HG02642 (cell line): ENCODE measurements at regions not wholly inside any gene's neighbourhood (a gene's known extent, or its start where the extent isn't known, plus 50 kb on each side); places are given as distances from the start of the nearest gene placed in this dataset.
"Not testable (repeated sequence)": the region's sequence is repeated elsewhere in the genome, so short reads cannot be mapped to it uniquely, and the experiment has no call there.

Experiments
- ATAC-seq: cut with Tn5 transposase; IDR thresholded peaks from one replicate; pipeline ENCODE4 v1.9.1; 2021; ENCODE audit warnings: mild to moderate bottlenecking; ENCODE audit not compliant: unreplicated experiment, poor library complexity

GRCh38 chr5:2166979-2167377 lies 284.3 kb upstream of the IRX4 start:
- ATAC-seq: no peak

DNA sequence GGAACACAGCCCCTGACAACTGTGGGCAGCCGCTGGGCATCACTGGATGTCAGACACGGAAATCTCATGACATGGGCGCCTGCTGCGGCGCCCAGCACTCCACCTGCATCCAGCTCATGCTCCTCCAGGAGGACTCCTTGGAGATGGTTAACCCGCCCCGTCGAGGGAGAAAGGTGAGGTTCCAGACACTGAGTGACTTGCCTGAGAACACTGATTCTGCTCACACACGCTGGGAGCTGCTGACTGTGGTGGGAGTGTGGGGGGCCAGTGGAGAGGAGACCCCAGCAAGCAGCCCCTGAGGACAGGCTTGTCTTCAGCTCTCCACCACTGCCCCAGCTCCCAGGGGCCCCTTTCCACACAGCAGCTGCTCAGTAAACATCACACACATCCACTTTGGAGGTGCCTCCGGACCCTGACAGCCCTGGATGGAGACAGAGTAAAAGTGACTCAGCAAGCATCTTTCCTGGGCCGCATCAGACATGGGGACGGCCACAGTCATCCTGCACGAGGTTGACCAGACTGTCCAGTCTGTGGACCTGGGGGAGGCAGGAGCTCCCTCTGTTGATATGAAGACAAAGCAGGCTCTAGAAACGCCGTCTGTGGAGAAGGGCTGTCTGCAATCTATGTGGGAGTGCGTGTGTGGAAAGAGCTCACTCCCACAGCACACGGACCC lies 283.7 kb upstream of the IRX4 start:
- no peak for ATAC-seq

- no peak for ATAC-seq
These were observed 283.0 kb upstream of the IRX4 start for GRCh38 chr5:2165615-2166305.

GRCh38 chr5:2165203-2165602 lies 282.5 kb upstream of the IRX4 start:
- no peak for ATAC-seq

- no peak for ATAC-seq
These were observed 281.9 kb upstream of the IRX4 start for GRCh38 chr5:2164586-2164985.

DNA sequence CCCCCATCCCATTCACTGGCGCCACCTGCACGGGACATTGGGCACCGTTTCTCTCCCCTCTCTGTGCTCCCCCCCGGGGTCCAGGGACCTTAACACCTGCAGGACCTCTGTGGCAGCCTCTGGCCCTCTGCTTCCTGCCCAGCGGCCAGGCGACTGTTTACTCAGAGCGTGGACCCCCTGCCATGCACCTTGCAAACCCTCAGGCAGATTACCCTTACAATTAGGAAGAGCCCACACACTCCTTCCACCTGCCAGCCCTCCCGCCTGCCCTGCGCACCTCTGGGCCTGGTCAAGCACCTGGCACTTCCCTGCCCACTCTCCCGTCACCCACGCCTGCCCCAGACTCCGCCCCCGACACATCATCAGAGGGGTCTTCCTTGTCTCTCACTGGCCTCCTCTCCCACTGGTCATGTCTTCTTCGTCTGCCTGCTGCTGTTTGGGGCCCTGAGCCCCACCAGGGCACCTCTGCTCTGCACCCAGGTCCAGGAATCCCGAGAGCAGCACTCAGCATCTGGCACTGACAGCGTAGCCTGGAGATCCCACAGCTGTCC lies 281.3 kb upstream of the IRX4 start:
- no peak for ATAC-seq

- no peak for ATAC-seq
These were observed 280.5 kb upstream of the IRX4 start for GRCh38 chr5:2163060-2163856.

DNA sequence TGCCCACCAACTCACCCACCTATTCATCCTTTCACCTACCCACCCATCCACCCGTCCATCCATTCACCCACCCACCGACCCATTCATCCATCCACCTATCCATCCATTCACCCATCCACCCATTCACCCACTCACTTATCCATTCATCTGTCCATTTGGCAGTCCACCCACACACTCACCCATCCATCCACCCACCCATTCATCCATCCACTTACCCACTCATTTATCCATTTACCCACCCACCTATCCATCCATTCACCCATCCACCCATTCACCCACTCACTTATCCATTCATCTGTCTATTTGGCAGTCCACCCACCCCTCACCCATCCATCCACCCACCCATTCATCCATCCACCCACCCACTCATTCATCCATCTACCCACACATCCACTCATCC lies 278.1 kb upstream of the IRX4 start:
- ATAC-seq: no peak

DNA sequence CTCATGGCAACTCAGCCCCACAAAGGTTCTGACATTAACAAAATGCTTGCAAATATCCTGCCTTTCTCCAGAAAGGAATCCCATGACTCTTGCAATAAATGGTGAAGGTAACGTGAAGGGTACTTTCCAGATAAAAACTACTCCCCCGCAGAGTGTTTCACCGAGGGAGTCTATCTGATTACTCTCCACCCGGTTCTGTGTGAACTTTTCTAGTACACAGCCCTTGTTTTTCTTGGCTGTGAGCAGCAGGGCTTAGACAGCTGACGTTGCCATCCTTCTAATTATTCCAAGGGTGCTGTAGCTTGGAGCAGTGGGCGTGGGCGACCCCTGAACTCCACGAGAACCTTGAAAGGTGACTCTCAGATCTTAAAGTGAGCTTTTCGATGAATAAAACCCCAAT lies 276.0 kb upstream of the IRX4 start:
- no peak for ATAC-seq

DNA sequence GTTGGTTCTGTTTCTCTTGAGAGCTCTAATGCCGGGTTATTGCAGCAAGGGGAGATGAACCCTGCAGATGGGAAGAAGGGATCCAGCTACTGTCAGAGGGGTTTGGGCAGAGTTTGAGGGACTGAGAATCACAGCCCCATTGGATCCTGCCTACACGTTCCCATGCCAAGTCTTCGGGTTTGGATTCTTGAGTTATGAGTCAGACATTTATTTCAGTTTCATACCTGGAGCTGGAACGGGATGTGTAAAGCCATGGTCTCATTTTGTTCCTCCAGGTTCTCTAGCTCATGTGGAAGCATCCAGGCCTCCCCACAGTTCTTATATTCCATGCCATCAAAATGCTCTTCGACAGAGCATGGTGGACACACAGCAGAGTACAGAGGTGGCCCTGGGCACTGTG lies 275.4 kb upstream of the IRX4 start:
- no peak for ATAC-seq

- no peak for ATAC-seq
These were observed 274.6 kb upstream of the IRX4 start for GRCh38 chr5:2157372-2157771.

DNA sequence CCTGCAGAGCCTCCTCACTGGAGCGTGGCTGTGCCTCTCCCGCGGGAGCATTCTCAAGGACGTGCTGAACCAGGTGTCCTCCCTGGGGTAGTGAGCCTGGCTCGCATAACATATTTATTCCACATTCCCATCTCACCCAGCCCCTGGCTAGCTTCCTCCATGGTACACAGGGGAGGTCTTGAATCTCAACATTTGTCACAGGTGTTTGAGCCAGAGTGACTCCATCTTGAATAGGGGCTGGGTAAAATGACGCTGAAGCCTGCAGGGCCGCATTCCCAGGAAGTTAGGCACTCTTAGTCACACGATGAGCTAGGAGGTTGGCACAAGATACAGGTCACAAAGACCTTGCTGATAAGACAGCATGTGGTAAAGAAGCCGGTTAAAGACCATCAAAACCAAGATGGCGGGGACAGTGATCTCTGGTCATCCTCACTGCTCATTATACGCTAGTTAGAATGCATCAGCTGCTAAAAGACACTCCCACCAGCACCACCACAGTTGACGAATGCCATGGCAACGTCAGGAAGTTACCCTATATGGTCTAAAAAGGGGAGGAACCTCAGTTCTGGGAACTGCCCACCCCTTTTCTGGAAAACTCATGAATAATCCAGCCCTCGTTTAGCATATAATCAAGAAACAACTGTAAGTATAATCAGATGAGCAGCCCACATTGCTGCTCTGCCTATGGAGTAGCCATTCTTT lies 273.8 kb upstream of the IRX4 start:
- no peak for ATAC-seq

DNA sequence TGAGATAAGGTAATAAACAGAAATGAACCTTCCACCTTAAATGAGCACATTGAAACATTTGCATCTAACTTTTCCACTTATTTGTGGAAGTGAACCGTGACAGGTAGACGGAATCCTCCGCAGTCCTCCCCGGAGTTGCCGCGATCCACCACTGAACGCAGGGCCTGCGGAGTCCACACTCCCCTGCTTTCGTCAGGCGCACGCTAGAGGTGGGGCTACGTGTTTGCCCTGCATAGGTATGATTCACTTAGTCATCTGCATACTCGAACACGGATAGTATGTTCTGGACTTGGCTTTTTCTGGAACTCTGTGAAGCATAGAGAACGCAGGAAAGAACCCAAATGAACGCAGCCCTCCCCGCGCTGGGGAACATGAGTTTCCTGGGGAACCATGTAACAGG lies 272.8 kb upstream of the IRX4 start:
- no peak for ATAC-seq

- no peak for ATAC-seq
These were observed 271.1 kb upstream of the IRX4 start for GRCh38 chr5:2153802-2154201.

DNA sequence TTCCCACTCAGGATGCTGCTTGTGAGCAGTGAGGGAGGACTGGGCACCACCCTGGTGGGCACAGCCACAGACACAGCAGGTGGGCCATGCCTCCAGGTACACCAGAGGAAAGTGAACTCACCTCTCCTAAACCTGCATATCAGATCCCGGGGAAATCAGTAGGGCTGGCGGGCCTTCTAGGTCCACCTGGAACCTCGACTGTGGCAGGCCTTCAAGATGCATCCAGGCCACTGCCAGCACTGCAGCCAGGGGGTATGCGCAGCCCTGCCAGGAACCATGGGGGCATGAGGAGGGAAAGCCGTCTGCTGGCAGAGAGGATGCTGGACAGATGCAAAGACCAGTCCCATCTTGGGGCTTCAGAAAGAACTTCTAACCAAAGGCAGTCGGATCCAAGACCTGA lies 270.6 kb upstream of the IRX4 start:
- no peak for ATAC-seq

DNA sequence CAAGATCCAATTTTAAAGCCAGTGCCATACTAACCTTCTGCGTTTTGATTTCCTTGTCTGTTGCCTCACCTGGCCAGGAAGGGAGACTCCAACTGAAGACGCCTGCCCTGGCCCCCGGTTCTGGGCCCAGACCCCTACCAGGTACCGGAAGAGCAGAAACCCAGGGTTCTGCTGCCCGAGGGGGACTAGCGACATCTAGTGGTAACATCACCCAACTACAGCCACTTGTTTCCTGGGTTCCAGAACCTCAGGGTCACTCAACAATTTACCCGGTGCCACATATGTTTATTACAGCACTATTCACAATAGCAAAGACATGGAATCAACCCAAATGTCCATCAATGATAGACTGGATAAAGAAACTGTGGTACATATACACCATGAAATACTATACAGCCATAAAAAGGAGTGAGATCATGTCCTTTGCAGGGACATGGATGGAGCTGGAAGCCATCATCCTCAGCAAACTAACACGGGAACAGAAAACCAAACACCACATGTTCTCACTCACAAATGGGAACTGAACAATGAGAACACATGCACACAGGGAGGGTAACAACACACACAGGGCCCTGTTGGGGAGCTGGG lies 268.7 kb upstream of the IRX4 start:
- ATAC-seq: not testable (repeated sequence)

DNA sequence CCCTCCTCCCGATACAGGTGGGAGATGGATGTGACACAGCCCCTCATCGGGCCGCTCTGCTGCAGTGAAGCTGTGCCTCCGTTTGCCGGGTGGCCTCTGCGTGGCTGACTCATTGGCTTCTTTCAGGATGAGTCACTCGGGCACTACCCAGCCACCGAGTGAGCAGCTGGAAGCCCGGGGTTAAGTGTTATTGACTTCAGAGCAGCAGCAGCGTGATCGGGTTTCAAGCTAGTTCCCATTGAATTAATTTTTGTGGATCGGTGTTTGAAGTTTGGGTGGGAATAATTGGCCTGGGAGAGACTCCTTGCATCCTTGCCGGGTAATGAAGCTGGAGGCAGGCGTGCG lies 266.4 kb upstream of the IRX4 start:
- no peak for ATAC-seq

- ATAC-seq: no peak
These were observed 265.8 kb upstream of the IRX4 start for GRCh38 chr5:2148312-2149194.
